ENCODE measurements at regions not wholly inside any gene's neighbourhood (a gene's known extent, or its start where the extent isn't known, plus 50 kb on each side); places are given as distances from the start of the nearest gene placed in this dataset.

- Histone ChIP-seq H3K27ac (ENCODE audit: poor library complexity, severe bottlenecking) (no peak overlapping the region), H3K36me3 (ENCODE audit: low read depth) (no peaks in the 10 kb centered on the region), H3K4me1 (ENCODE audit: insufficient read depth, poor library complexity, severe bottlenecking) (peaks cover 2% of the 10 kb centered on the region), H3K4me3 (ENCODE audit: severe bottlenecking) (no peak overlapping the region), H3K27me3 (ENCODE audit: insufficient read depth, poor library complexity, severe bottlenecking) (no peaks in the 10 kb centered on the region), H3K9me3 (ENCODE audit: severe bottlenecking) (no peaks in the 10 kb centered on the region)
- no peak for TF ChIP-seq CTCF (IDR thresholded peaks at IDR 0.05; ENCODE audit: poor library complexity, severe bottlenecking)
- no peak for DNase-seq (ENCODE audit: low spot score)
- no peak for ATAC-seq (ENCODE audit: low read depth)
Observed at GRCh38 chr2:238646803-238647202, 201.1 kb upstream of the TWIST2 start.

DNA sequence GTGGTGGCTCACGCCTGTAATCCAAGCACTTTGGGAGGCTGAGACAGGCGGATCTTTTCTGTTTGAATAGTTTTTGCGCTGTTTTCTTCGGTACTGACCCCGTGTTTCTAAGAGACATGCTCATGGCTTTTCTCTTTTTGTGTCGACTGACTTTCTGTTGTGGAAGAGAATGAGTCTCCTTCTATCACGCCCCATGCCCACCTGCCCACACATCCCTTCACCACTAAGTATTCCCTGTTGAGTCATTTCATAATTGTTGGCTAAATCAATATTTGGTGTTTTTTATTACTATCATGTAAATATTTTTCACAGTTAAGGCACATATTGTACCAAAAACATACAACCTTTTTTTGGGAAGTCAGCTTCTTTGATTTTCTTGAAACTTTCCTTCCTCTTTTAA lies 198.8 kb upstream of the TWIST2 start:
- Histone ChIP-seq H3K4me1 (ENCODE audit: insufficient read depth, poor library complexity, severe bottlenecking) (peaks cover 2% of the 10 kb centered on the region), H3K4me3 (ENCODE audit: severe bottlenecking) (no peak overlapping the region), H3K27ac (ENCODE audit: poor library complexity, severe bottlenecking) (no peak overlapping the region), H3K36me3 (ENCODE audit: low read depth) (no peaks in the 10 kb centered on the region), H3K27me3 (ENCODE audit: insufficient read depth, poor library complexity, severe bottlenecking) (no peaks in the 10 kb centered on the region), H3K9me3 (ENCODE audit: severe bottlenecking) (no peaks in the 10 kb centered on the region)
- no peak for TF ChIP-seq CTCF (IDR thresholded peaks at IDR 0.05; ENCODE audit: poor library complexity, severe bottlenecking)
- DNase-seq (ENCODE audit: low spot score) = no peak
- no peak for ATAC-seq (ENCODE audit: low read depth)

DNA sequence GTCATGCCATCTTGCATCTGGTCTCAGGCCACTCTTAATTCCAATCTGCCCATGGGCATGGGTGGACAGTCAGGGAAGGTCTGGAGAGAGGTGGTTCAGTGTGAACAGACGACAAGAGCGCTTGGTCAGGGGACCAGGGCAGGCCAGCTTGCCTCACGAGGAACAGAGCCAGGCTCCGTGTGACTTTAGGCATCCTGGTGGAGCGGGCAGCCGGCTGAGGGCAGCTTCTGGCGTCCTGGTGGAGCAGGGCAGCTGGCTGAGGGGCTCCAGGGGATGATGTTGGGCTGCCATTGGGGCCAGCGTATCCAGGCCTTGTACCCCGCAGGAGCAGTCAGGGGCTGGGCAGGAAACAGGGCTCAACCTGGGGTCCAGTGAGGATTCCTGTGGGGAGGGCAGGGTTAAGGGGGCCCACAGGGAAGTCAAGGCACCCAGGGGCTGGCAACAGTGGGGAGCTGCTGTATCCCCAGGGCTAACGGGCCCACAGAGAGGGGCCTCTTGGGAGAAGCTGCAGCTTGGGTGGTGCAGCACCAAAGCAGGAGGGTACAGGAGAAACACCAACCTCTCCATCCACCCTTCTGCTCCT lies 197.9 kb upstream of the TWIST2 start:
- H3K9me3 ChIP-seq (ENCODE audit: severe bottlenecking) = no peaks in the 10 kb centered on the region
- no peaks in the 10 kb centered on the region for H3K4me1 ChIP-seq (ENCODE audit: insufficient read depth, poor library complexity, severe bottlenecking)
- H3K27me3 ChIP-seq (ENCODE audit: insufficient read depth, poor library complexity, severe bottlenecking) = no peaks in the 10 kb centered on the region
- no peak overlapping the region for H3K27ac ChIP-seq (ENCODE audit: poor library complexity, severe bottlenecking)
- no peak for TF ChIP-seq CTCF (IDR thresholded peaks at IDR 0.05; ENCODE audit: poor library complexity, severe bottlenecking)
- H3K4me3 ChIP-seq (ENCODE audit: severe bottlenecking) = no peak overlapping the region
- no peak for ATAC-seq (ENCODE audit: low read depth)
- no peaks in the 10 kb centered on the region for H3K36me3 ChIP-seq (ENCODE audit: low read depth)
- DNase-seq (ENCODE audit: low spot score) = no peak

DNA sequence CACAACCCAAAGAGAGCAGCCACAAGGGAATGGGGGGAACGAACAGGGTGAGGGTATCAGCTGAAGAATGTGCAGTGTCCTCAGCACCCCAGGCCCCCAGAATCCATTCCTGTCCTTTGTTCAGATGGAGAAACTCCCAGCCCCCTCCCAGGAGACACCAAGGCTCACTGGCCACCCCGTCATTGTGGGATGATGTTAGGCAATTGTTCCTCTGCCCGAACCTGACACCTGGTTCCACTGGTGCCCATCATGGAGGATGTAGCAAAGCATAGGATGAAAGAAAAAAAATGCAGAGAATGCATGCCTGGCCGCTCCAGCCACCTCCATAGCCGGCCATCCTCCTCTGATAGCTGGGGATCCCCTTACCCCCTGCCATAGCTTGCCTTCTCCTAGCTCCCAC lies 197.3 kb upstream of the TWIST2 start:
- Histone ChIP-seq H3K4me1 (ENCODE audit: insufficient read depth, poor library complexity, severe bottlenecking) (no peaks in the 10 kb centered on the region), H3K9me3 (ENCODE audit: severe bottlenecking) (no peaks in the 10 kb centered on the region), H3K27me3 (ENCODE audit: insufficient read depth, poor library complexity, severe bottlenecking) (no peaks in the 10 kb centered on the region), H3K36me3 (ENCODE audit: low read depth) (no peaks in the 10 kb centered on the region), H3K27ac (ENCODE audit: poor library complexity, severe bottlenecking) (no peak overlapping the region), H3K4me3 (ENCODE audit: severe bottlenecking) (no peak overlapping the region)
- ATAC-seq (ENCODE audit: low read depth) (no peak), DNase-seq (ENCODE audit: low spot score) (no peak)
- no peak for TF ChIP-seq CTCF (IDR thresholded peaks at IDR 0.05; ENCODE audit: poor library complexity, severe bottlenecking)

GRCh38 chr2:238651306-238652052 lies 196.4 kb upstream of the TWIST2 start:
- no peak for TF ChIP-seq CTCF (IDR thresholded peaks at IDR 0.05; ENCODE audit: poor library complexity, severe bottlenecking)
- Histone ChIP-seq H3K4me1 (ENCODE audit: insufficient read depth, poor library complexity, severe bottlenecking) (no peaks in the 10 kb centered on the region), H3K4me3 (ENCODE audit: severe bottlenecking) (no peak overlapping the region), H3K36me3 (ENCODE audit: low read depth) (no peaks in the 10 kb centered on the region), H3K27me3 (ENCODE audit: insufficient read depth, poor library complexity, severe bottlenecking) (no peaks in the 10 kb centered on the region), H3K9me3 (ENCODE audit: severe bottlenecking) (no peaks in the 10 kb centered on the region), H3K27ac (ENCODE audit: poor library complexity, severe bottlenecking) (no peak overlapping the region)
- DNase-seq (ENCODE audit: low spot score) = no peak
- ATAC-seq (ENCODE audit: low read depth) = no peak

Data from RWPE2 (cell line).